HL-60 (cell line): ENCODE measurements at regions not wholly inside any gene's neighbourhood (a gene's known extent, or its start where the extent isn't known, plus 50 kb on each side); places are given as distances from the start of the nearest gene placed in this dataset.

Source experiments
- DNase-seq, 2 experiments: peaks; one replicate each; pipeline ENCODE4 v3.0.0-alpha.2; 2010 to 2020; ENCODE audit warnings: low read depth in 1 of 2, low spot score in 1 of 2
- H3K27ac ChIP-seq: fragments of 250-450 bp; sonication (Bioruptor Pico); replicated peaks from 2 replicates; pipeline ENCODE4 v1.5.1; 2020; ENCODE audit warnings: mild to moderate bottlenecking, moderate library complexity
- H3K27me3 ChIP-seq: fragments of 250-450 bp; sonication (Bioruptor Pico); 2 replicates; pipeline ENCODE4 v1.5.1; 2021; ENCODE audit warnings: mild to moderate bottlenecking, moderate library complexity; ENCODE audit not compliant: insufficient read depth, poor library complexity, severe bottlenecking
- H3K4me3 ChIP-seq: replicated peaks from 2 replicates; pipeline ENCODE4 v1.5.1; 2011; ENCODE audit warnings: mild to moderate bottlenecking, control low read depth, low read length; ENCODE audit not compliant: insufficient read depth
- CTCF ChIP-seq: IDR thresholded peaks from one replicate; pipeline ENCODE4 v1.5.1; 2011; ENCODE audit warnings: low read length, control low read depth, inconsistent platforms; ENCODE audit not compliant: insufficient read depth
- GABPA ChIP-seq: IDR thresholded peaks from 2 replicates; pipeline ENCODE4 v1.6.1; 2012; ENCODE audit warnings: low read depth
- POLR2AphosphoS5 ChIP-seq: IDR thresholded peaks from 2 replicates; pipeline ENCODE4 v1.6.1; 2012; ENCODE audit warnings: low read depth
- SPI1 ChIP-seq: IDR thresholded peaks from 2 replicates; pipeline ENCODE4 v1.6.1; 2012; ENCODE audit warnings: low read depth, mild to moderate bottlenecking, borderline replicate concordance
- TF ChIP-seq, protein P1 (sequence below): IDR thresholded peaks from 2 replicates; pipeline ENCODE4 v1.6.1; 2012; ENCODE audit warnings: low read depth; ENCODE audit not compliant: insufficient replicate concordance

DNA sequence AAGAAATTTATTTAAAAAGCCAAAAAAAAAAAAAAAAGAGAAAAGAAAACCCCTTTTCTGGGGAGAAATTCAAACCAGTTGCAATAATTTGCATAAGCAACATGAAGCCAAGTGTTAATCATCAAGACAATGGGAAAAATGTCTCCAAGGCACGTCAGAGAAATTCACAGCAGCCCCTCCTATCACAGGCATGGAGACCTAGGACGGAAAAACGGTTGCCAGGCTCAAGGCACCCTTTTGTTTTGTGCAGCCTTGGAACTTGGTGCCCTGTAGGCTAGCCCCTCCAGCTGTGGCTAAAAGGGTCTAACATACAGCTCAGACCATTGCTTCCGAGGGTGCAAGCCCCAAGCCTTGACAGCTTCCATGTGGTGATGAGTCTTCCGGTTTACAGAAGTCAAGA is 509.2 kb upstream of the SOX11 start:
- no peak for DNase-seq
- H3K27ac ChIP-seq = no peak overlapping the region
- no peak overlapping the region for H3K4me3 ChIP-seq
- no peak for TF ChIP-seq SPI1
- TF ChIP-seq POLR2AphosphoS5 = no peak
- TF ChIP-seq CTCF = no peak
- TF ChIP-seq, protein P1, sequence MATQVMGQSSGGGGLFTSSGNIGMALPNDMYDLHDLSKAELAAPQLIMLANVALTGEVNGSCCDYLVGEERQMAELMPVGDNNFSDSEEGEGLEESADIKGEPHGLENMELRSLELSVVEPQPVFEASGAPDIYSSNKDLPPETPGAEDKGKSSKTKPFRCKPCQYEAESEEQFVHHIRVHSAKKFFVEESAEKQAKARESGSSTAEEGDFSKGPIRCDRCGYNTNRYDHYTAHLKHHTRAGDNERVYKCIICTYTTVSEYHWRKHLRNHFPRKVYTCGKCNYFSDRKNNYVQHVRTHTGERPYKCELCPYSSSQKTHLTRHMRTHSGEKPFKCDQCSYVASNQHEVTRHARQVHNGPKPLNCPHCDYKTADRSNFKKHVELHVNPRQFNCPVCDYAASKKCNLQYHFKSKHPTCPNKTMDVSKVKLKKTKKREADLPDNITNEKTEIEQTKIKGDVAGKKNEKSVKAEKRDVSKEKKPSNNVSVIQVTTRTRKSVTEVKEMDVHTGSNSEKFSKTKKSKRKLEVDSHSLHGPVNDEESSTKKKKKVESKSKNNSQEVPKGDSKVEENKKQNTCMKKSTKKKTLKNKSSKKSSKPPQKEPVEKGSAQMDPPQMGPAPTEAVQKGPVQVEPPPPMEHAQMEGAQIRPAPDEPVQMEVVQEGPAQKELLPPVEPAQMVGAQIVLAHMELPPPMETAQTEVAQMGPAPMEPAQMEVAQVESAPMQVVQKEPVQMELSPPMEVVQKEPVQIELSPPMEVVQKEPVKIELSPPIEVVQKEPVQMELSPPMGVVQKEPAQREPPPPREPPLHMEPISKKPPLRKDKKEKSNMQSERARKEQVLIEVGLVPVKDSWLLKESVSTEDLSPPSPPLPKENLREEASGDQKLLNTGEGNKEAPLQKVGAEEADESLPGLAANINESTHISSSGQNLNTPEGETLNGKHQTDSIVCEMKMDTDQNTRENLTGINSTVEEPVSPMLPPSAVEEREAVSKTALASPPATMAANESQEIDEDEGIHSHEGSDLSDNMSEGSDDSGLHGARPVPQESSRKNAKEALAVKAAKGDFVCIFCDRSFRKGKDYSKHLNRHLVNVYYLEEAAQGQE = no peak
- no peaks in the 10 kb centered on the region for H3K27me3 ChIP-seq

DNA sequence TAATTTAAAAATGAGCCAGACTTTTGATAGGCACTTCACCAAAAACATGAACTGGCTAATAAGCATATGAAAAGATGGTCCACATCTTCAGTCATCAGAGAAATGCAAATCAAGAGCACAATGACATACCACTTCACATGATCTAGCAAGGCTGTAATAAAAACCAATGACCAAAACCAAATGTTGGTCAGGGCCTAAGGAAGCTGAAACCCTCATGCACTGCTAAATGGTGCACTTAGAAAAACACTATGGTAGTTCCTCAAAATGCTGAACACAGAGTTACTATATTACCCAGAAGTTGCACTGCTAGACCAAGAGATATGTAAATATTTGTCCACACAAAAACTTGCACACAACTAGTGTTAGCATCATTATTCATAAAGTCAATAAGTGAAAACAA is 504.9 kb upstream of the SOX11 start:
- DNase-seq = no peak
- Histone ChIP-seq H3K27ac (no peak overlapping the region), H3K4me3 (no peak overlapping the region), H3K27me3 (no peaks in the 10 kb centered on the region)
- TF ChIP-seq CTCF (no peak), GABPA (no peak), SPI1 (no peak), POLR2AphosphoS5 (no peak)
- TF ChIP-seq, protein P1 = no peak

- no peak overlapping the region for H3K4me3 ChIP-seq
- no peaks in the 10 kb centered on the region for H3K27me3 ChIP-seq
- TF ChIP-seq POLR2AphosphoS5 (no peak), CTCF (no peak), SPI1 (no peak), GABPA (no peak)
- TF ChIP-seq, protein P1 = no peak
- H3K27ac ChIP-seq = no peak overlapping the region
- DNase-seq = no peak
These were observed 503.5 kb upstream of the SOX11 start for GRCh38 chr2:5188636-5189035.
